ENCODE measurements at regions not wholly inside any gene's neighbourhood (a gene's known extent, or its start where the extent isn't known, plus 50 kb on each side); places are given as distances from the start of the nearest gene placed in this dataset.

DNA sequence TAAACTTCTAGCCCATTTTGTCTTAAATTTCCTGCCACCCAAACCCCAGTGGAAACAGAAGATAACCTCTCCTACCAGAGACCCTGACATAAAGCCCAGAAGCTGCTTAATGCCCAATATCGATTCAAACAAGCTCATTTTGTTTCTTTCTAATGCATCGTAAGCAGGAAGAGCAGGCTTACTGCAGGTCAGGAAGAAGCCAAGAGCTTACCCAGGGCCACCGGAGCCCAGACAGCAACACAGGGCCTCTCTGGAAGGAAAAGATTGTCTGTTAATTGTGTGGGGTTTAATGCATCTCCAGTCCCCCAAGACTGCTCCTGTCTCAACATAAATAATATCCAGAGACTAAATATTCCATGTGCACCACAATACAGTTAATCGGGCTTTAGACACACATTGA is 177.3 kb upstream of the NOCT start:
- TF ChIP-seq LEF1 (IDR thresholded peaks at IDR 0.05; ENCODE audit: borderline replicate concordance) (no peak), SUZ12 (IDR thresholded peaks at IDR 0.05) (no peak)

Measured in HEK293T (cell line).